ENCODE measurements at regions not wholly inside any gene's neighbourhood (a gene's known extent, or its start where the extent isn't known, plus 50 kb on each side); places are given as distances from the start of the nearest gene placed in this dataset.

DNA sequence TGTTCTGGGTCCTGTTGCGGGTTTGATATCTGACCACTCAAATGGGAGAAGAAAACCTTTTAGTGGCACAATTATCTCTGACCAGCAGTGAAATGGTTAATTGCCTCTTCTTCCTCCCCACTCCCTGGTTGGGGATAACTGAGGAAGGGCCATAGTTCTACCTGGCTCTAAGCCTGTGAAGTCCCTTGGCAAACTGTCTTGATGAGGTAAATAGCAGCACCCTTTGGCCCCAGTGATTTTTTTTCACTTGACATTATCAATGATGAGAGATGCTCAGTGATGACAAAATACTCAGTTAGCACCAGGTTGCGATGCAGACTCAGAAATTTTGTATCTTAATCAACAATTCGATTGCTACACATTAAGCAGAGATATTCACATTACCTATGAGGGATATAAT is 515.7 kb downstream of the PSAT1 start:
- TF ChIP-seq POLR2AphosphoS5 (IDR thresholded peaks at IDR 0.05; ENCODE audit: insufficient read depth, low read depth, low read length) (no peak), CTCF (IDR thresholded peaks at IDR 0.05; ENCODE audit: extremely low read depth in 1 of 2, insufficient read depth in 1 of 2, low read depth in 1 of 2, low read length in 2 of 2) (no peak), POLR2A (IDR thresholded peaks at IDR 0.05; ENCODE audit: low read depth, low read length) (no peak), EZH2 (IDR thresholded peaks at IDR 0.05; ENCODE audit: borderline replicate concordance, low read depth, low read length, severe bottlenecking) (no peak)
- TF ChIP-seq, protein P1, sequence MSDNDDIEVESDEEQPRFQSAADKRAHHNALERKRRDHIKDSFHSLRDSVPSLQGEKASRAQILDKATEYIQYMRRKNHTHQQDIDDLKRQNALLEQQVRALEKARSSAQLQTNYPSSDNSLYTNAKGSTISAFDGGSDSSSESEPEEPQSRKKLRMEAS (IDR thresholded peaks at IDR 0.05; ENCODE audit: insufficient read depth, insufficient read length) = no peak
